Kidney epithelial cell (primary cell): ENCODE measurements at regions not wholly inside any gene's neighbourhood (a gene's known extent, or its start where the extent isn't known, plus 50 kb on each side); places are given as distances from the start of the nearest gene placed in this dataset.
"Not testable (repeated sequence)": the region's sequence is repeated elsewhere in the genome, so short reads cannot be mapped to it uniquely, and the experiment has no call there.

Experiments
- DNase-seq: peaks from one replicate; pipeline ENCODE4 v3.0.0-alpha.2; 2010; ENCODE audit warnings: low read depth
- H3K27me3 ChIP-seq: 2 replicates; pipeline ENCODE4 v1.6.0; 2011; ENCODE audit warnings: low read length; ENCODE audit not compliant: control insufficient read depth, insufficient read depth
- H3K36me3 ChIP-seq: 2 replicates; pipeline ENCODE4 v1.5.1; 2011; ENCODE audit warnings: low read length; ENCODE audit not compliant: control insufficient read depth, insufficient read depth
- H3K4me3 ChIP-seq: 2 replicates; pipeline ENCODE4 v1.5.1; 2011; ENCODE audit warnings: low read depth, mild to moderate bottlenecking, control low read depth, low read length
- TF ChIP-seq, protein P1 (sequence below): IDR thresholded peaks from 2 replicates; pipeline ENCODE4 v1.5.1; 2011; ENCODE audit warnings: mild to moderate bottlenecking, moderate library complexity, low read length, control low read depth, inconsistent platforms; ENCODE audit not compliant: insufficient read depth, poor library complexity, severe bottlenecking

DNA sequence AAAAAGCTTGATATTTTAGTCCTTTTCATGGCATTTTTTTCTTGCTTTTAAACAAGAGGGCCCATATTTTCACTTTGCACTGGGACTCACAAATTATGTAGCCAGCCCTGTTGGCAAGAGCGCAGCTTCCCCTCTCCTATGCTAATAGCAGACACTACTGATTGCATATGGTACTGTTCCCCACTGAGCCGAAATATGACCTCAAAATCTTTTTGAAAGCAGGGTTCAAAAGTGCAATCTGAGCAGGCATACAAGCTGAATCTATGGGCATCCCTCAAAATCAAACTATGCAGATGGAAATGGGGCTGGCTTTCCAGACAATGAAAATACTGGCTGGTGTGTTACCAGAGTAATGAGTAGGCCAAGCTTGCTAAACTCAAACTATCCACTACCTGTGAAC is 225.2 kb upstream of the SETMAR start:
- Histone ChIP-seq H3K36me3 (no peaks in the 10 kb centered on the region), H3K4me3 (no peak overlapping the region), H3K27me3 (no peaks in the 10 kb centered on the region)
- no peak for DNase-seq
- TF ChIP-seq, protein P1, sequence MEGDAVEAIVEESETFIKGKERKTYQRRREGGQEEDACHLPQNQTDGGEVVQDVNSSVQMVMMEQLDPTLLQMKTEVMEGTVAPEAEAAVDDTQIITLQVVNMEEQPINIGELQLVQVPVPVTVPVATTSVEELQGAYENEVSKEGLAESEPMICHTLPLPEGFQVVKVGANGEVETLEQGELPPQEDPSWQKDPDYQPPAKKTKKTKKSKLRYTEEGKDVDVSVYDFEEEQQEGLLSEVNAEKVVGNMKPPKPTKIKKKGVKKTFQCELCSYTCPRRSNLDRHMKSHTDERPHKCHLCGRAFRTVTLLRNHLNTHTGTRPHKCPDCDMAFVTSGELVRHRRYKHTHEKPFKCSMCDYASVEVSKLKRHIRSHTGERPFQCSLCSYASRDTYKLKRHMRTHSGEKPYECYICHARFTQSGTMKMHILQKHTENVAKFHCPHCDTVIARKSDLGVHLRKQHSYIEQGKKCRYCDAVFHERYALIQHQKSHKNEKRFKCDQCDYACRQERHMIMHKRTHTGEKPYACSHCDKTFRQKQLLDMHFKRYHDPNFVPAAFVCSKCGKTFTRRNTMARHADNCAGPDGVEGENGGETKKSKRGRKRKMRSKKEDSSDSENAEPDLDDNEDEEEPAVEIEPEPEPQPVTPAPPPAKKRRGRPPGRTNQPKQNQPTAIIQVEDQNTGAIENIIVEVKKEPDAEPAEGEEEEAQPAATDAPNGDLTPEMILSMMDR, result no peak

DNA sequence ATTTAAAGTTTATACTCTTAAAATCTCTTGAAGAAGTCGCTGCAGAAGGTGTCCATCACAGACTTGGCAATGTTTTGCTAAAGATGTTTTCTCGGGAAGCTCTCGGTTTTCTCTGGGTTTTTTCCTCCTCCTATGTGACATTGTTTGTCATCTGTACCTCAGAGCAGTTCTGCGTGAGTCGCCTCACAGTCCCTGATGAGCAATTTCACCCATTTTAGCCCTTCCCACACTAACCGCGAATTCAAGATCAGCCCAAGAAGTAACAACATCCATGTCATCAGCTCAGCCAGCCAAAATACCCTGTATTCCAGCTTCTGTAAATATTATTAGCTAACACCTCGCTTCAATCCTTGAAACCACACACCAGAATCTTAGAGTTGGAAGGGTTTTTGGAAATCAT is 224.3 kb upstream of the SETMAR start:
- no peaks in the 10 kb centered on the region for H3K36me3 ChIP-seq
- no peak for DNase-seq
- H3K4me3 ChIP-seq, result no peak overlapping the region
- TF ChIP-seq, protein P1, result no peak
- H3K27me3 ChIP-seq, result no peaks in the 10 kb centered on the region

GRCh38 chr3:4079339-4080195 is 223.6 kb upstream of the SETMAR start:
- no peaks in the 10 kb centered on the region for H3K36me3 ChIP-seq
- no peaks in the 10 kb centered on the region for H3K27me3 ChIP-seq
- H3K4me3 ChIP-seq, result no peak overlapping the region
- DNase-seq, result no peak
- TF ChIP-seq, protein P1, result no peak

GRCh38 chr3:4083225-4084015 is 219.7 kb upstream of the SETMAR start:
- no peaks in the 10 kb centered on the region for H3K27me3 ChIP-seq
- TF ChIP-seq, protein P1, result no peak
- H3K36me3 ChIP-seq, result no peaks in the 10 kb centered on the region
- DNase-seq, result no peak
- no peak overlapping the region for H3K4me3 ChIP-seq

- Histone ChIP-seq H3K27me3 (no peaks in the 10 kb centered on the region), H3K36me3 (no peaks in the 10 kb centered on the region), H3K4me3 (no peak overlapping the region)
- TF ChIP-seq, protein P1, result no peak
- DNase-seq, result no peak
These were observed 218.9 kb upstream of the SETMAR start for GRCh38 chr3:4084271-4084670.

DNA sequence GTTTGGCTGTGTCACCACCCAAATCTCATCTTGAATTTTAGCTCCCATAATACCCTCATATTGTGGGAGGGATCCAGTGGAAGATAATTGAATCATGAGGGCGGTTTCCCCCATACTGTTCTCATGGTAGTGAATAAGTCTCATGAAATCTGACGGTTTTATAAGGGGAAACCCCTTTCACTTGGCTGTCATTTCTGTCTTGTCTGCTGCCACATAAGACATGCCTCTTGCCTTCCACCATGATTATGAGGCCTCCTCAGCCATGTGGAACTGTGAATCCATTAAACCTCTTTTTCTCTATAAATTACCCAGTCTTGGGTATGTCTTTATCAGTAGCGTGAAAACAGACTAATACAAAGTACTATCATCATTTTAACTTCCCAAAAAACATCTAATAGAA is 216.5 kb upstream of the SETMAR start:
- DNase-seq, H3K36me3 ChIP-seq, H3K4me3 ChIP-seq, H3K27me3 ChIP-seq: not testable (repeated sequence)
